T-helper 17 cell (primary cell): ENCODE measurements at regions not wholly inside any gene's neighbourhood (a gene's known extent, or its start where the extent isn't known, plus 50 kb on each side); places are given as distances from the start of the nearest gene placed in this dataset.

Experiments used
- ATAC-seq: fragments of 150-1000 bp; cut with Tn5 transposase; 2 replicates; pipeline ENCODE4 v1.10.0; 2021; ENCODE audit warnings: mild to moderate bottlenecking, moderate library complexity
- DNase-seq, 3 donors: peaks; one replicate each; pipeline versions ENCODE4 v3.0.0 to v3.0.0-alpha.2; 2020 to 2021
- H3K9me3 ChIP-seq: one replicate; pipeline ENCODE4 v1.7.0; 2013; ENCODE audit warnings: low read length, mild to moderate bottlenecking; ENCODE audit not compliant: control insufficient read depth, poor library complexity, severe bottlenecking
- H3K27ac Mint-ChIP-seq: one replicate; pipeline ENCODE4 v1.8.0; 2022; ENCODE audit warnings: mild to moderate bottlenecking, moderate library complexity, mixed read lengths
- H3K27me3 Mint-ChIP-seq: one replicate; pipeline ENCODE4 v1.8.0; 2022; ENCODE audit warnings: mixed read lengths
- H3K36me3 Mint-ChIP-seq: one replicate; pipeline ENCODE4 v1.8.0; 2022; ENCODE audit warnings: low read depth, mixed read lengths
- H3K4me1 Mint-ChIP-seq: one replicate; pipeline ENCODE4 v1.8.0; 2022; ENCODE audit warnings: mild to moderate bottlenecking, mixed read lengths
- H3K4me3 Mint-ChIP-seq: one replicate; pipeline ENCODE4 v1.8.0; 2022; ENCODE audit warnings: mild to moderate bottlenecking, moderate library complexity, mixed read lengths

DNA sequence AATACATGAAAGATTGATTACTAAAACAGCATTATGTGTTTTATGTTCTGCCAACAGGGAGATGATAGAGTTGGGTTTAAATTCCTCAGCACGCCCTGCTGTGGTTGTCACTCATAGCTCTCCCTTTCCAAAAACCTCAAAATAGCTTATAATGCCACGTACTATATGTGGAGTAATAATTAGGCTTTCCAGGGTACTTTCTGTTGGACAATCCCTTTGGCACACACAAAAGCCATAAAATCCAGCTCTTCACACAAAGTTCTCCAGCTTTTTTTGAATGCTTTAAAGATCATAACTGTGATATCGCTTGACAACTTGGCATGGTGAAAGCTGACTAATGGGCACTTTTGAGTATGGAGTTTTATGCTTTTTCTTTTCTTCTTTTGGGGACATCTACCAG, 145.3 kb upstream of the DCN start:
- H3K4me1 Mint-ChIP-seq = no peaks in the 10 kb centered on the region

DNA sequence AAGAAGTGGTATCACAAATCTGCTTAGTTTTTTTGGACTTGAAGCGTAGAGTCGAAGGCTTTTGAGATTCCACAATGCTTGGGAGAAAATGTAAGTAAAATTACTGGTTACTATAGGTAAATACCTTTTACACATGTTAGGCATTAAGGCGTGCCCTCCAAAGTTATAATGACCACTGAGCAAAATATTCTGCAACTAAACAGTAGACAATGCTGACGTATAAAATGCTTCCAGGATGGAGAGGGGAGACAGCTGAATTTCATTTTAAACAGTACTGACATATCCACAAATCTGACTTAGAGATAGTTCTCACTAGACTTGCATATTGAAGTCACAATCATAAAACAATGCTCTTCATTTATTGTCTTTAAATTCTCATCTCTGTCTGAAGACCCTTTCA, 144.5 kb upstream of the DCN start:
- Mint-ChIP-seq H3K27ac (no peak overlapping the region), H3K36me3 (peaks cover 3% of the 10 kb centered on the region), H3K4me3 (no peak overlapping the region), H3K4me1 (no peaks in the 10 kb centered on the region), H3K27me3 (peaks cover 15% of the 10 kb centered on the region)
- DNase-seq (no peak), ATAC-seq (no peak)
- H3K9me3 ChIP-seq = no peaks in the 10 kb centered on the region

More for the DNA sequence above, 145.3 kb upstream of the DCN start:
- no peaks in the 10 kb centered on the region for H3K9me3 ChIP-seq
- peaks cover 15% of the 10 kb centered on the region for H3K27me3 Mint-ChIP-seq
- ATAC-seq (no peak), DNase-seq (no peak)
- H3K36me3 Mint-ChIP-seq = peaks cover 3% of the 10 kb centered on the region
- no peak overlapping the region for H3K4me3 Mint-ChIP-seq
- H3K27ac Mint-ChIP-seq = no peak overlapping the region

DNA sequence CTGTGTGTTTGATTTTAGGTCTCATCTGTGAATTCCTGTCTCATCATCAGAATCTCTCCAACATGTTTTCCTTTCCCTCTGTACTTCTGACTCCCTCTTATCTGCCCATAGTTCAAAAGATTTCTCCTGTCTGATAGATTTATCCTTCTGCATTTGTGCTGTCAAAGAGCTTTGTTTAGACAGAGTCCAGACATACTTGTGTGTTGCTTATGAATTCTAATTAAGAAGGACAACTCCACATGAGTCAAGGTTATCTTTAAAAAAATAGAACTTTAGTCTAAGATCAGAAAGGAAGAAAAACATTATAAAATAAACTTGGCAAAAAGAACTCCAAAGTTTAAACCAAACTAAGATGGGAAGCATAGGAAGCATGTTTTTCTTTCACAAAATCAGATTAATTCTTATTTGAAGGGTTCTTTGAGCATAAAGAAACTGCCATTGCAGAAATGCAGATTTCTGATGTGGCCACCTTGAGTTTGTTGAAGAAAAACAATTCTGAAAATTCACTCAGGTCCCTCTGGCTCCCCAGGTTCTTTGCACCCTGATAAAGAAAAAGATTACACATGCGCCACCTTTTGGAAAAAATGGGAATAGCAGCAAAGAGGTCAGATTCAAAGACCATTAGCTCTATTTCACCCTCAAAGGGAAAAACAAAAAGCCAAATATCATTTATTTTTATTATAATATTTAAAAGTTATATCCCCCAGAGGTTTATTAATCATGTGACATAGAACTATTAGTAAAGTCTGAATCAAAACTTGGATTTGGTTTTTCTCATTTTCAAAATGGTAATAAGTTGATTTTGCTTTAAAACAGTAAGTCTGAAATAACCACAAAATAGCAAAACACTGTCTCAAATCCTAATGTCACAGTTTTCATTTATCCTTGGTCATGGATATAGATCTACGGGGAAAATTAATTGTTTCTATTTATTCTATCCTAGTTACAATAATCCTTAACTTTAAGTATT, 143.7 kb upstream of the DCN start:
- ATAC-seq (peak; percentile 50), DNase-seq (peak in 1 of 3 donors; percentile 30)
- no peak overlapping the region for H3K4me3 Mint-ChIP-seq
- H3K4me1 Mint-ChIP-seq = no peaks in the 10 kb centered on the region
- H3K9me3 ChIP-seq = no peaks in the 10 kb centered on the region
- no peak overlapping the region for H3K27ac Mint-ChIP-seq
- peaks cover 11% of the 10 kb centered on the region for H3K27me3 Mint-ChIP-seq
- peaks cover under 1% of the 10 kb centered on the region for H3K36me3 Mint-ChIP-seq

DNA sequence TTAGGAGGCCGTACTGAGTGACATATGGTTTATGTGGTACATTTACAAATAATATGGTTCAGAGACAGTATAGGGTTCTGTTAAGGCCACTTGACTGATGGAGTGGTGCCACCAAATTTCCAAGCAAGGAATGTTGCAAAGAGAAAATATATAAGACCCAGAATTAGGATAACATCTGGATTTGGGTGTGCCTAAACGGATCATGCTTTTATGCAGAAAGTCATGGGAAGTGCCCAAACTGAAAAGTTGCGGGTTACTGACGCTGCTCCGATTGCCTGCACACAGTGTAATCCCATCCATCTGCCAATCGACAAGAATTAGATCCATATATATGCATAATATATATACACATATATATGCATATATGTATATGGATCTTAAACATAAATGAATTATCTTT, 138.4 kb upstream of the DCN start:
- no peaks in the 10 kb centered on the region for H3K36me3 Mint-ChIP-seq
- no peak for ATAC-seq
- H3K27me3 Mint-ChIP-seq = no peaks in the 10 kb centered on the region
- no peaks in the 10 kb centered on the region for H3K4me1 Mint-ChIP-seq
- DNase-seq = no peak
- H3K27ac Mint-ChIP-seq = no peak overlapping the region
- no peak overlapping the region for H3K4me3 Mint-ChIP-seq
- no peaks in the 10 kb centered on the region for H3K9me3 ChIP-seq

DNA sequence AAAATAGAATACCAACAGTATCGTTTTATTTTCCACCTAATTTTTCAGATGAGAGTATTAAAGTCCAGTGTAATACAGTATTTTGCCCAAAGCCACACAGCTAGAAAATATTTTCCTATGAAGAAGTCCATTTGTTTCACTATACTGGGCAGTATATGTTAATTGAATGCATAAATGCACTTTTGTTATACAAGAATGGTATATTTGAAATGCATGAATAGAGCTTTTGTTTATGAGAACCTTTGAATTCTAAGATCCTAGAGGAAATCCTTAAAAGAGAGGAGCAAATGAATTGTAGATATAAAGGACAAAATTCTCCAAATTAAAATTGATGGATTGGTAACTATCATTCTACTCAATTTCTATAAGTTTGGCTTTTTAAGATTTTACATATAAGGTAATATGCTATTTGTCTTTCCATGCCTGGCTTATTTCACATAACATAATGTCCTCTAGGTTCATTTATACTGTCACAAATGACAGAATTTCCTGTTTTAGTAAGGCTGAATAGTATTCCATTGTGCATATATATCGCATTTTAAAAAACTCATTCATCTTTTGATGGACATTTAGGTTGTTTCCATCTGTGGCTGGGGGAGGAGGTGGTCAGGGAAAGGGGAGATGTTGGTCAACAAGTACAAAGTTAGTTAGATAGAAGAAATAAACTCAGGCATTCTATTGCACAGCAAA, 136.6 kb upstream of the DCN start:
- Mint-ChIP-seq H3K4me1 (no peaks in the 10 kb centered on the region), H3K27me3 (no peaks in the 10 kb centered on the region), H3K4me3 (no peak overlapping the region), H3K36me3 (no peaks in the 10 kb centered on the region), H3K27ac (no peak overlapping the region)
- no peaks in the 10 kb centered on the region for H3K9me3 ChIP-seq
- no peak for DNase-seq
- no peak for ATAC-seq

DNA sequence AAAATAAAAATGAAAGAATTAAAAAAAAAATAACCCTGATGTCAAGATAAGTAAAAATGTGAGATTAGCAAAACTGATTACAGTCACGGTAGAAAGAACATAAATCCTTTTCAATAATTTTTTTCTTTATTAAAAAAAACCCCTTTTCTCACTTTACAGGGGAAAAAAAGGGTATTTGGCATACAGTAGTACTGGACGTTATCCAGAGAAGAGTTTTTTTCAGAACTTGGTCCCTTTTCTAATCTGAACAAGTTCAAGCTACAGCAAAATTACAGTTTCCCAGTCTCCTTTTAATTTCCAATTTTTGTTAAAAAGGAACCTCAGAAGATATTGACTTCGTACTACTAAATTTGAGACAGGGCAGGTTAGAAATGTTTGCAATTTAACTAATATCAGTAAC, 134.7 kb upstream of the DCN start:
- Mint-ChIP-seq H3K27ac (no peak overlapping the region), H3K27me3 (no peaks in the 10 kb centered on the region)

DNA sequence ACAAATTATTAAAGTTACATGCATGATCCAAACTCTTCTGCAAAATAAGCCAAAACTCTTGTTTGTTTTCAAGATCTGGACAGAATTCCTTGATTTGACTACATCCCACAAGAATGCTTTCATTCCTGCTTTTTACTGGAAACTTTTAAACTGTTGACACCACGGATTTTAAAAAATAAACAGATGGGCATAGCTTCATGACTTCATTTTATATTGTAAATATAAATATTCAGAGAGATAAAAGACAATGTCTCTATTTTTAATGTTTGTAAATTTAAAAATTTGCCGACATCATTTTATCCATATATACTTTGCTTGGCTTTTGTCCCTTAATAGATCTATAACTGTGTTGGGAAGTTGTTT, 134.3 kb upstream of the DCN start:
- DNase-seq (no peak), ATAC-seq (no peak)
- H3K4me1 Mint-ChIP-seq = no peaks in the 10 kb centered on the region
- no peaks in the 10 kb centered on the region for H3K9me3 ChIP-seq
- H3K27me3 Mint-ChIP-seq = peaks cover 3% of the 10 kb centered on the region
- H3K36me3 Mint-ChIP-seq = no peaks in the 10 kb centered on the region
- no peak overlapping the region for H3K27ac Mint-ChIP-seq
- H3K4me3 Mint-ChIP-seq = no peak overlapping the region

More for the DNA sequence above, 134.7 kb upstream of the DCN start:
- H3K4me3 Mint-ChIP-seq = no peak overlapping the region
- DNase-seq (no peak), ATAC-seq (no peak)
- H3K9me3 ChIP-seq = no peaks in the 10 kb centered on the region
- no peaks in the 10 kb centered on the region for H3K4me1 Mint-ChIP-seq
- no peaks in the 10 kb centered on the region for H3K36me3 Mint-ChIP-seq

DNA sequence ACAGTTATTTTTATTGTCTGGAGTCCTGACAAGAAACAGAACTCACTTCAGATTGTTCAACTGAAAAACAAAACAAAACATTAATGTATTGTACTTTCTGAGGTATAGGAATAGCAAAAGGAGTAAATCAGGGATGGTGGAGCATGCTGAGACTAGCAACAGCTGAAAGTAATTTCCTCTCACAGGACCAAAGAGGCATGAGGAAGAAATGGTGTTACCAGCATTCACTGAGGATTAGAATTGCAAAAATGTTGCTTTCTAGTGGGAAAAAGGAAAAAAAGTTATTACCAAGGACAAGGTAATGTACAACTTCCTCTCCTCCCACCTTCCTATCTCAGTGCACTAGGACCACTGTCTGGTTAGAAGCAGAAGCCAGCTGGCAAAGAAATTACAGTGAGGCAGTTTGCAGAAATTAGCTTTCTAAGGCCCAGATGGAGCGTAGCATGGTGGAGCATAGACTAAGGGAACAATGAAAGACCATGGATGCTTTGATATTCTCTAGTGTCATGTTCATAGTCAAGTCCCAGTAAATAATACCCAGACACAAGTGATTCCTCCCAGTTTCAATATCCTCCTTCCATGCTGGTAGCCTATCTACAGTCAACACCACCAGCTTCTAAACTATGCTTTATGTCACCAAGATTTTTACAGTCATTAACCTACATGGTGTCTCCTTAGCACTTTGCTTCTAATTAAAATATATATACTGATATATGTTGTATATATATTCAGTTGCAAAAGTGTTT, 133.7 kb upstream of the DCN start:
- peaks cover 5% of the 10 kb centered on the region for H3K27me3 Mint-ChIP-seq
- no peak for DNase-seq
- no peak for ATAC-seq
- H3K27ac Mint-ChIP-seq = no peak overlapping the region
- no peaks in the 10 kb centered on the region for H3K36me3 Mint-ChIP-seq
- no peaks in the 10 kb centered on the region for H3K9me3 ChIP-seq
- no peaks in the 10 kb centered on the region for H3K4me1 Mint-ChIP-seq
- no peak overlapping the region for H3K4me3 Mint-ChIP-seq

DNA sequence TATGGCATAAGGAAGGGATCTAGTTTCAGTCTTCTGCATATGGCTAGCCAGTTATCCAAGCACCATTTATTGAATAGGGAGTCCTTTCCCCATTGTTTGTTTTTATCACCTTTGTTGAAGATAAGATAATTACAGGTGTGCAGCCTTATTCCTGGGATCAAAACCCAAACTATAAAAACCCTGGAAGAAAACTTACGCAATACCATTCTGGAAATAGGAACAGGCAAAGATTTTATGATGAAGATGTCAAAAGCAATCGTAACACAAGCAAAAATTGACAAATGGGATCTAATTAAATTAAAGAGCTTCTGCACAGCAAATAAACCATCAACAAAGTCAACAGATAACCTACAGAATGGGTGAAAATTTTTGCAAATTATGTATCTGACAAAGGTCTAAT, 128.5 kb upstream of the DCN start:
- no peaks in the 10 kb centered on the region for H3K4me1 Mint-ChIP-seq
- H3K36me3 Mint-ChIP-seq = no peaks in the 10 kb centered on the region
- ATAC-seq (no peak), DNase-seq (no peak)
- H3K9me3 ChIP-seq = no peaks in the 10 kb centered on the region
- H3K27ac Mint-ChIP-seq = no peak overlapping the region
- peaks cover 11% of the 10 kb centered on the region for H3K27me3 Mint-ChIP-seq
- no peak overlapping the region for H3K4me3 Mint-ChIP-seq

DNA sequence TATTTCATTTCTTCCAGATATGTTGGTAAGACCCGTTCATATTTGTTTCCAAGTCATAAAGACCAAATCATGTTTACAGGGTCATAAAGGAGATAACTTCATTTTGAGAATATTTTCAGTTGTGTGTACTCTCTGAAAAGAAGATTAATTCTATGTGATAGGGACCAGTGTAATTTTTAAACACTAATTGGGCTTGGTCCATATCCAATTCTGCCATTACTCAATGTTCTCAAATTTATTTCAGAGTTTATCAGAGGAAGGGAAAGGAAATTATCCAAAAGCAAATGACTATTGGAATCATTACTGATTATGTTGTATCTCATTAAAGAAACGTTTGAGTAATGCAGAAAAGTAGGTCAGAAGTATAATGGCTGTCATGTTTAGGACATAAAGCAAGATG, 126.8 kb upstream of the DCN start:
- H3K4me1 Mint-ChIP-seq = no peaks in the 10 kb centered on the region
- H3K4me3 Mint-ChIP-seq = no peak overlapping the region
- no peak overlapping the region for H3K27ac Mint-ChIP-seq
- no peaks in the 10 kb centered on the region for H3K36me3 Mint-ChIP-seq
- no peak for ATAC-seq
- no peak for DNase-seq
- H3K27me3 Mint-ChIP-seq = peaks cover 11% of the 10 kb centered on the region
- no peaks in the 10 kb centered on the region for H3K9me3 ChIP-seq

DNA sequence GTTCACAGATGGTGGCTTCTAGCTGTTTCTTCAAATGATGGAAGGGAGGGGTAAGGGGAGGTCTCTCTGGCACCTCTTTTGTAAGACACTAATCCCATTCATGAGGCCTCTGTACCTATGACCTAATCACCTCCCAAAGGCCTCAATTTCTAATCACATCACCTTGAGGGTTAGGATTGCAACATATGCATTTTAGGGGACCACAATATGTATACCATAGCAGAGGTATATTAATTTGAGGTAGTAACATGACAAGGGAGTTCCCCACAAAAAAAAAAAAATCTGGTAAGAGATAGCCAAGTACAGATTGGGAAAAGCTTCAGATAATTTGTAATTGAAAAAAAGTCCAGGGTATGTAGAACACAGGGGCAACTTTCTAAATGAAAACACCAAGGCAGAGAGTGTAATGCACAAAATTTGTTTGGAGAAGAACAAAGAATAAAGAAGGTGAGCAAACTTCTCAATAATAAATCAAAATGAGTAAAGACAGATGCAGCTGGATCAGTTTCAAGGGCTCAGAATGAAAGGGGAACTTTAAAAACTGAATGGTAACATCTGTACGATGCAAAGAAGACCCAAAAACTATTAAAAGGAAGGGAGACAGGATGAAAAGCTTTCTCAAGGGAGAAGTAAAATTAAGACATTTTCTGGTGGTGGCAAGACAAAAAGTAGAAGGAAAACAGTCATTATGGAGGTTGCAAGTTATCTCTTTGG, 125.5 kb upstream of the DCN start:
- no peaks in the 10 kb centered on the region for H3K36me3 Mint-ChIP-seq
- H3K9me3 ChIP-seq = no peaks in the 10 kb centered on the region
- H3K27me3 Mint-ChIP-seq = peaks cover 11% of the 10 kb centered on the region
- H3K4me1 Mint-ChIP-seq = no peaks in the 10 kb centered on the region
- no peak overlapping the region for H3K4me3 Mint-ChIP-seq
- ATAC-seq (no peak), DNase-seq (no peak)
- no peak overlapping the region for H3K27ac Mint-ChIP-seq

DNA sequence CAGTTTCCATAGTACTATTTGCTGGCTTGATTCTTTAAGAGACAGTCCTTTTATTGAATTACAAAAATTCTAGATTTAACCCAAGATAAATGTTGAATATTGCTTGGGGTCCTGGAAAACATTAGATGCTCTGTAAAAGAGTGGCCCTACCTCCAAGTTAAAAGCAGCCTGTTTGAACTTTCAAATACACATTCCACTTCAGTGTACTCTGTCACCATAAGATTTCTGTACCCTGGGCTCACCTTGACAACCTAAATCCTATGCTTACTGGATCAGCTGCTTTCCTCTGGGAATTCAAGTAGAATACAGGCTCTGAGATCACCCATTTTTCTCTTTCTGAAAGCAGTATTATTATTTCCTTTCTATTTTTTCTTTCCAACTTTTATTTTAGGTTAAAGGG, 107.7 kb upstream of the DCN start:
- no peak for ATAC-seq
- Mint-ChIP-seq H3K27me3 (peaks cover 7% of the 10 kb centered on the region), H3K4me1 (no peaks in the 10 kb centered on the region), H3K4me3 (no peak overlapping the region), H3K27ac (no peak overlapping the region), H3K36me3 (no peaks in the 10 kb centered on the region)
- H3K9me3 ChIP-seq = no peaks in the 10 kb centered on the region
- DNase-seq = no peak

DNA sequence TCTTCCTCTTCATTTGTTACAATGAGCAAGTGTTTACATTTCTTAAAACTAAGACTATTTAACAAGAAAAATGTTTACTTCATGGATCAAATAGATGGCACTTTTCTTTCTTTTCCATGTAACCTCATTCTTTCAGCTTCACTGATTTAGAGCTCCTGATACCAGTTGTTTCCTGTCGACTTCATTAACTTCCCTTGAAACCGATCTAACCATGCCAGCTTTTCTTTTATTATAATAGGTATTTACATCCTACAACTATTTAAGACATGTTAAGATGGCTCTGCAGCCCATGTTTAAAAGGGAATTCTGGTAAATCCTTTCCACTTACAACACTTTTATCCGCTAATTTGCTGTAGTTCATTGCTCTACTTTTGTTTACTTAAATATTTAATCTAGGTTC, 107.3 kb upstream of the DCN start:
- no peak for DNase-seq
- Mint-ChIP-seq H3K36me3 (no peaks in the 10 kb centered on the region), H3K4me1 (no peaks in the 10 kb centered on the region), H3K4me3 (no peak overlapping the region), H3K27ac (no peak overlapping the region), H3K27me3 (peaks cover 7% of the 10 kb centered on the region)
- no peak for ATAC-seq
- no peaks in the 10 kb centered on the region for H3K9me3 ChIP-seq
